Left renal cortex interstitium (tissue), 4 donors: ENCODE measurements at regions not wholly inside any gene's neighbourhood (a gene's known extent, or its start where the extent isn't known, plus 50 kb on each side); places are given as distances from the start of the nearest gene placed in this dataset.

Experiments used
- DNase-seq, 4 donors: peaks; one replicate each; pipeline ENCODE4 v3.0.0-alpha.2; 2013; ENCODE audit warnings: low read depth in 4 of 4, low spot score in 2 of 4, missing footprints in 1 of 4

- no peak for DNase-seq
Measured at GRCh38 chr4:36919721-36920120, 324.8 kb upstream of the NWD2 start.

- no peak for DNase-seq
Measured at GRCh38 chr4:36921476-36922216, 322.9 kb upstream of the NWD2 start.

- DNase-seq = no peak
Measured at GRCh38 chr4:36930562-36931111, 313.9 kb upstream of the NWD2 start.

- DNase-seq = no peak
Measured at GRCh38 chr4:36944232-36944631, 300.3 kb upstream of the NWD2 start.

GRCh38 chr4:36961420-36961819, 283.1 kb upstream of the NWD2 start:
- no peak for DNase-seq

- peak in 2 of 4 donors; percentile 8 to 29 for DNase-seq
Measured at GRCh38 chr4:36966756-36967460, 277.6 kb upstream of the NWD2 start.

GRCh38 chr4:36979533-36979932, 265.0 kb upstream of the NWD2 start:
- no peak for DNase-seq

GRCh38 chr4:36990128-36990872, 254.2 kb upstream of the NWD2 start:
- no peak for DNase-seq

GRCh38 chr4:36997727-36998126, 246.8 kb upstream of the NWD2 start:
- no peak for DNase-seq

- no peak for DNase-seq
Measured at GRCh38 chr4:37000281-37000680, 244.3 kb upstream of the NWD2 start.

GRCh38 chr4:37001688-37002436, 242.7 kb upstream of the NWD2 start:
- no peak for DNase-seq

- DNase-seq = no peak
Measured at GRCh38 chr4:37002625-37003024, 241.9 kb upstream of the NWD2 start.

- DNase-seq = no peak
Measured at GRCh38 chr4:37008199-37008598, 236.3 kb upstream of the NWD2 start.

GRCh38 chr4:37014584-37014983, 230.0 kb upstream of the NWD2 start:
- DNase-seq = no peak

- no peak for DNase-seq
Measured at GRCh38 chr4:37015391-37015790, 229.2 kb upstream of the NWD2 start.

- no peak for DNase-seq
Measured at GRCh38 chr4:37023504-37023903, 221.0 kb upstream of the NWD2 start.

GRCh38 chr4:37023996-37024395, 220.5 kb upstream of the NWD2 start:
- DNase-seq = no peak

- DNase-seq = no peak
Measured at GRCh38 chr4:37040816-37041215, 203.7 kb upstream of the NWD2 start.

GRCh38 chr4:37043342-37043741, 201.2 kb upstream of the NWD2 start:
- DNase-seq = no peak

GRCh38 chr4:37051111-37051510, 193.4 kb upstream of the NWD2 start:
- no peak for DNase-seq

- DNase-seq = no peak
Measured at GRCh38 chr4:37051866-37052265, 192.7 kb upstream of the NWD2 start.
